GM23248 (cell line): ENCODE measurements at regions not wholly inside any gene's neighbourhood (a gene's known extent, or its start where the extent isn't known, plus 50 kb on each side); places are given as distances from the start of the nearest gene placed in this dataset.

Source experiments
- EZH2 ChIP-seq: fragments of 200-600 bp; sonication (generic); IDR thresholded peaks from 2 replicates; pipeline ENCODE4 v1.6.1; 2018; ENCODE audit warnings: antibody characterized with exemption, mild to moderate bottlenecking; ENCODE audit not compliant: insufficient read depth, poor library complexity, severe bottlenecking
- EZH2phosphoT487 ChIP-seq: fragments of 200-600 bp; sonication (generic); IDR thresholded peaks from 2 replicates; pipeline ENCODE4 v1.6.1; 2018; ENCODE audit warnings: antibody characterized with exemption, moderate library complexity, mild to moderate bottlenecking, low read depth; ENCODE audit not compliant: insufficient read depth

- no peak for TF ChIP-seq EZH2
- no peak for TF ChIP-seq EZH2phosphoT487
Observed at GRCh38 chr12:111069886-111070285, 149.5 kb upstream of the MYL2 start.
